Head of caudate nucleus (tissue), 42 donors: ENCODE measurements at regions not wholly inside any gene's neighbourhood (a gene's known extent, or its start where the extent isn't known, plus 50 kb on each side); places are given as distances from the start of the nearest gene placed in this dataset.

Experiments
- DNase-seq, 42 donors: peaks; one replicate each; pipeline versions ENCODE4 v3.0.0 to v3.0.0-alpha.2; 2020 to 2021; ENCODE audit warnings: mixed read lengths in 7 of 42
- intact Hi-C: fragments of 100-400 bp; cut with DNase I; formaldehyde crosslinking; loops from one replicate; pipeline ENCODE4 v1.15.0; 2022

DNA sequence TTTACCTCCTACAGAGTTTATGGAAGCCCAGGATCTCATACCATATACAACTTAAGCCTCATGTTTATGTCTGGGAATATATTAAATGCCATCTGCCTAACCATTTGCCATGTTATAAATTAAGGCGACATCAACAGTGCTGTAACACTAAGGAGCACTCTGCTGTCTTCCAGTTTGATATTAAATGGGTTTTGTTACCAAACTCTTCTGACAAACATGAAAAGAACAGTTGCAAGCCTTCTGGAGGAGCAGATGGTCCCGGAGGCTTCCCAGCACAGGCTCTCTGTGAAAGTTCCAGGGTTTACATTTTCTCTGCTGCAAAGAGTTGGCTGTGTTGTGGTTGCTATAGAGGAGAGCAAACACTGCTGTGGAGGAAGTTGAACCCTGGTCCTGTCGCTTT, 545.3 kb upstream of the SALL1 start:
- no peak for DNase-seq
- intact Hi-C loops = no loop called here

- intact Hi-C loops = no loop called here
These were observed 540.0 kb upstream of the SALL1 start for GRCh38 chr16:51691109-51691508.

GRCh38 chr16:51685498-51685897, 534.4 kb upstream of the SALL1 start:
- intact Hi-C loops = no loop called here
- DNase-seq = no peak

More at GRCh38 chr16:51691109-51691508, 540.0 kb upstream of the SALL1 start:
- DNase-seq = no peak

DNA sequence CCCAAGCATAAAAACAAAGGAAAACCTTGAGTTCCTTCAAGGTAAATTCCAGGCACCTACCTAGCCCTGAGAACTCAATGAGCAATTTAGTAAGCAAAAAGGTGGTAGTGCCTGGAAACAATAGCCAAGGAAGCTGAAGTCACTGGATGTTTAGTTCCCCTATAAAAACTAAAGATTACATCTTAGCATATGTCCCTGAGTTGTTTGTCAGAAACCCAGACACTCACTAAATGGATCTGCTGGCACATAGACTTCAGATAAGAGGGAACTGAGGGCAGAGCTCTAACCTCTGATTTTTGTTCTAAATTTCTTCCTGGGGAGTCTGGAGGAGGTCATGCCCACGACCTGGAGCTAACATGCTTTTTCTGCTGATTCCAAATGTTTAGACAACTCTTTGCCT, 532.8 kb upstream of the SALL1 start:
- no peak for DNase-seq
- intact Hi-C loops = no loop called here

DNA sequence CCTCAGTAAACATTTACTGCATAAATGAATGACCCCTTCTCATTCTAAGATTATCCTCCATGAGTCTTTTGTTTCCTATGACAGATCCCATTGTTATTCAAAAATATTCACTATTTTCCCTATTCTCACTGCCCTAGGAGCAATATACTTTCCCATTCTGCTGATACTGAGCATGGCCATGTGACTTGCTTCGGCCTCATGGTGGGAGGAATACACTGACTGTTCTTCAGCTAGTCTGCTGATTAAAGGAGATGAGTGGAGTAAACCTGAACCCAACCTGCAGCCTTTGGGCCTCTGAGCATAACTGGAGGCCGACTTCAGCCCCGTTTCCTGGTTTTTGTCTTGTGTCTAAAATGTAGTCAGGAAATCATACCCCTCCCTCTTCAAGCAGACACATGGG, 531.8 kb upstream of the SALL1 start:
- DNase-seq = no peak
- intact Hi-C loops = no loop called here

DNA sequence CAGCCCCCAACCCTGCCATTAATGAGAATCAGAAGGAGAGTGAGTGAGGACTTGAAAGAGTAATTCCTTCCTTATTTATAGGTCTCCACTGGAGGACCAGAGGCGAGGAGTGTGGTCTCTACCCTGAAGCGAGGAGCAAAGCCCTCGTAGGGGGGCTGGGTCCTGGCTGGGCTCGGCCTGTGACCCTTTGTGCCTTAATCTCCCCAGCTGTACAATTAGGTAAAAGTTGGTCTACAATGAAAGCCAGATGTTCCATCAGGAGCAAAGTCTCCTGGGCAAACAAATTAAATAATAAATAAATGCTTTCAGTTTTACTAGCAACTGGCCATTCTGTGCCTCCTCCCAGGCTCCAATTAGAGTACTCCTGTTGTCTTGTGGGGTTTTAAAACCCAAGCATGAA, 523.5 kb upstream of the SALL1 start:
- no peak for DNase-seq
- intact Hi-C loops = no loop called here

DNA sequence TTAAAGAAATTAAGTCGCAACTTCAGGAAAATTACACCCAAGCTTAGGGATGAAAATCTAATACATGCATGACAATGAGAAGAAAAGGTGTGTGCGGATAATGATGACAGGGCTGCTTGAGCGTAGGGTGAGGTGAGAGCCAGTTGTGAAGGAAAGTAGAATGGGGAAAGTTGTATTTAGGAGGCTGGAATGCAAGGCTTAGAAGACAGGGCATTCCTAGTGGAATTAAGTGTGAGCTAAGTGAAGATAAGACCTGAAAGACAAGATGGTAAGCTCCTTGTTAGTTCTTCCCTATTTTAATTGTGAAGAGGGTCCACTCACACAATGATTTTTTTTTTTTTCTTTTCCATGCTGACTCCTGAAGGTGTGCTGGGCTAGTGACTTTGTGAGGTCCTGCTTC, 519.5 kb upstream of the SALL1 start:
- intact Hi-C loops = no loop called here
- no peak for DNase-seq

DNA sequence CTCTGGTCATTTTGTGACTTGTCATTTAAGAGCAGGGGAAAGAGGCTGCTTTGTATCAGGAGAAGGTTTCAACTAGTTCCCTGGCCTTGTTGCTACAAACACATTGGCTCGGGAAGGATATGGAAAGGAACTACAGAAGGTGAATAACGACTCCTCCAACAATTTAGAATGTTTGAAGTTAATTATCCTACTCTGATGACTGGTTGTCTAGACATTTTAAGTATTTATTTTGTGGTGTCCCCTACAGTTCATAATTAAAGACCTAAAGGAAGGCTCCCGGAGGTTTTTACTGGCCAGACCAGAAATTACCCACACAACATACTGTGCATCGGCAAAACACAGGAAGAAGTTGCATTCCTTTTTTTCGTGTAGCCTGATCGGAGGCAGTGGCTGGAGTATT, 515.8 kb upstream of the SALL1 start:
- DNase-seq = no peak
- intact Hi-C loops = no loop called here

DNA sequence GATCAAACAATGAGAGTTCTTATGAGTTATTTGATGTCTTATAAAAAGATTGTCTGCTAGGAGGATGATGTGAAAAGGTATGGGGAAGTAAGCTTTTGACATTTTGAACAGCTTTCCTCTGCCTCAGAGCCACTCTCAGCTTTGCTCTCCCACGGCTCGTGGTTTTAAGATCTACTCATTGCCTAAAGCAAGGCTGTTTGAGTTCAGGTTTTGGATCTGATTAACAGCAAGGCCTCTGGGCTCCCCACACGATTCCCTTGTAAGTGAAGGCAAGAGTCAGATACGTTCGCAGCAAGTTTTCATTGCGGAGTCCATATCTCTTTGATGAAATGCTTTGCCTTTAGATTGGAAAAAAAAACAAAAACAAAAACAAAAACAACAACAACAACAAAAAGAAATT, 515.0 kb upstream of the SALL1 start:
- intact Hi-C loops = no loop called here
- DNase-seq = no peak

- intact Hi-C loops = no loop called here
- DNase-seq = no peak
These were observed 514.4 kb upstream of the SALL1 start for GRCh38 chr16:51665436-51665998.

DNA sequence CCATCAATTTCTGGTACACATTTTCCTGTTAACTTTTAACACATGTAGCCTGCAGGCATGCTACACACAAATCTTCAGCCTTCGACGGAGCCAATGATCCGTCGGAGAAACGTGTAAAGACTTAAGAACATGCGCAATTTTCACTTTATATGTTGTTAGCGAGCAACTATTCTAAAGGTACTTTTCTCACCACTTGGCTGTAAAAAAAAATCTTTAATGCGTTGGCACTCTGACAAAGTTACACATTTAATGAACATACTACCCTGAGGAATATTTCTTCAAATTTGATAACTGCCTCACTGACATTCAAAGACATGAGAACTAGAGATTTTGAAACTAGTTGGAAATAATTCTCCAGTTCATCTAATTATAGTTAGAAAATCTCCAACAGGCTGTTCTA, 507.5 kb upstream of the SALL1 start:
- no peak for DNase-seq
- intact Hi-C loops = no loop called here

DNA sequence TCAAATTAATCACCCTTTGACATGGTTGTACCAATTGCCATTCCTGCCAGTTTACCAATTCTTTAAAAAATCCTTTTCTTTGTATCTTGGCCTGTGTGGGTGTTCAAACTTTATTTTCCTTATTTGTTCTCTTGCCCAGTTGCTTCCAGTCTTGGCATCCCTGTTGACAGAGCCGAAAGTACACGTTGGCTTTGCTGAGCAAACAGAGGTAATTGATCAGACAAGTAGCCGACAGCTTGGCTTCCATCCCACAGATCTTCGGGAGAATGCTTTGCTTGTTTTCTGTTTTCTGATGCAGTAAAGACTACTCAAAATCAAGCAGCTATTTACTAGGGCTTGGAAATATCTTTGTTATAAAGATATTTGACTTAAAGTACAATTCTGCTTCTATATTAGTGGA, 506.8 kb upstream of the SALL1 start:
- DNase-seq = peak in 7 of 42 donors; percentile 7 to 61 (median 17)
- intact Hi-C loops = no loop called here

DNA sequence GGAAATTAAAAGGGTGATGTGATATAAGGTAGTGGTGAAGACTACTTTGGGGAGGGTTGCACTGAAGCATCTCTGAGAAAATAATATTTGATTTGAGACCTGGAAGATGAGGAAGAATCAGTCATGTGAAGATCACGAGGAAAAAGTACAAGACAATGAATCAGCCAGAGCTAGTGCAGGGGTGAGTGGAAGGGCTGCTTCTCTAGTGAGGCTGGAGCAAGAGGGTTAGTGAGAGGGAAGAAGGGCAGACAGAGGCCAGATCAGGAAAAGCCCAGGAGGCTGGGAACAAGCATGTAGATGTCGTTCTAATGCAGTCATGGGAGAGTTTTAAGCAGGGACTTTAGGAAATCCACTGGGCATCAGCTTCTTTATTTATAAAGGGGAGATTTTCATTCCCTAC, 504.2 kb upstream of the SALL1 start:
- DNase-seq = no peak
- intact Hi-C loops = no loop called here

- peak in 39 of 42 donors; percentile 12 to 63 (median 34) for DNase-seq
- intact Hi-C loops = no loop called here
These were observed 500.0 kb upstream of the SALL1 start for GRCh38 chr16:51651061-51651466.

DNA sequence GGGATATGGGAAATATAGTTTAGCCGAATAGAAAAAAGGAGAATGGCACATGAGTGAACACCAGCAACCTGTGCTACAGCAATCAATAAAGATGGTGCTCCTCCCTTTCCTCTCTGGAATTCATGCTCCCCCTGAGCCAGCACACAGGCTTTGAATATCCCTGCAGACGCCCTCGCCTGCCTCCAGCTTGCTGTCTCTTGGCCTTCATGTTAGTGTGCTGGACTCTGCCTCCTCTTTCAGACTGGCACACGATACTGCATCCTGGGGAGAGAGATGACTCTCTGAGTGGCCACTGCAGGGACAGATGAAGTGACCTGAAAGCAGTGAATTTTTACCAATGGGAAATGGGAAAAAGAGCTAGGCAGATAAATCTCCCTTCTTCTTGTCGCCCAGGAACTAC, 498.6 kb upstream of the SALL1 start:
- DNase-seq = no peak
- intact Hi-C loops = no loop called here

DNA sequence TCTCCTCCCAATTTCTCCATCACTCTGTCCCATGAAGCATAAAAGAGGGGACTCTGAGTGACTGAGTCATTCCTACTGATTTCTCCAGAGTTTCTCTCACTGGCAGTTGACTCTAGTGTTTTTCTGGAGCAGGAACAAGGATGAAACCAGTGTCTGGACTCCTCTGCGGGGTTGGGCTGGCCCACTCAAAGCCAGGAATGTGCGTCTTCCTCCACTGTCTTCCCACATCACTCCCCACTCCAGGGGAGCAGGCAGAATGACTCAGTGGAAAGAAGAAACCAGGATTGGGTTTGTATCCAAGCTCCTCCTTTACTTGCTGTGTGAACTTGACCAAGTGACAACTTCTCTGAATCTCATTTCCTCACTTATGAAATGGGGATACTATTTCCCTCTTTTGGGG, 497.5 kb upstream of the SALL1 start:
- DNase-seq = no peak
- intact Hi-C loops = no loop called here

GRCh38 chr16:51641191-51641765, 490.2 kb upstream of the SALL1 start:
- DNase-seq = no peak
- intact Hi-C loops = no loop called here

DNA sequence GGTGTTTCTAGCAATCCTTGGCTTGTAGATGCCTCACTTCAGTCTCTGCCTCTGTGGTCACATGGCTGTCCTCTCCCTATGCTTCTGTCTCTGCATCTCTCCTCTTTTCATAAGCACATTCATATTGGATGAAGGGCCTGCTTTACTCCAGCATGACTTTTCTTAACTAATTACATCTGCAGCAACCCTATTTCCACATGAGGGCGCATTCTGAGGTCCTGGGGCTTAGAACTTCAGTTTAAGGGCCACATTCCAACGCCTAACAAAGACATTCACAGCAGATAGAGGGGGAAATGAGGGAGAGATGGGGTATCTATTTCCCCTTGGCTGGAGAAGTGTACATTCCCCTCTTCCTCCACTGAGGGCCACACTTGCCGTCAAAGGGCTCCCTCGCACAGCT, 489.1 kb upstream of the SALL1 start:
- DNase-seq = no peak

DNA sequence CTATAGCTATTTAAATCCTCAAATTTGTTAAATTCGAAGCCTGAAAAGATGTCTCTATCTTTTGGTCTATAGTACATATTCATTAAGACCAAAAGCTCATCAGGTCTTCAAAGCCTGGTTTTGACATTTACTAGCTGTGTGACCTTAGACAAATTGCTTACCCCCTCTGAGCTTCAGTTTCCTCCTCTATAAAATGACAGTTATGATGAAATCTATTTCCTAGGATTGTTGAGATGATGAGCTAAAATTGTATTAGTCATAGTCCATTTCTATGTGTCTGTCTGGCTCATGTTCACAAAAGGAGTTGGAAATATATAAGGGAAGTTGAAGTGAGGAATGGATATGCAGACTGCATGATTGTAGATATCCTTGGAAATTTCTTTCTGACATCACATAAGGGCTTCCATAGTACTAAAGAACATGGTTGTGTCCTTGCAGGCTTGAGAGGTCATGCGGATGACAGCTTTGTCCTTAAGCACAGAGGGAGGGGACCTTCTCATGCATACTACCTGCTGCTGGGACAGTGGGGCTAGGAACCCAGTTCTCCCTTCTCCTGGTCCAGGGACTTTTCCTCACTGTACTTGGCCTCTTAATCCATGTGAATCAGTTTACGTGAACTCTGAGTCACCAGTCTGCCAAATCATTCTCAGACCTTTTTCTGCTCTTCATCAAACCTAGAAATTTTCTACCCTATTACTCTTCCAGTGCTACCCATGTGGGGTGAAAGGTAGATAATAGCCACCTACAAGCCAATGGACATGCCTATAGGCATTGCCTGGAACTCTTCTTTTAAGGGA, 487.5 kb upstream of the SALL1 start:
- no peak for DNase-seq
- intact Hi-C loops = no loop called here

More for the DNA sequence above, 489.1 kb upstream of the SALL1 start:
- intact Hi-C loops = no loop called here

DNA sequence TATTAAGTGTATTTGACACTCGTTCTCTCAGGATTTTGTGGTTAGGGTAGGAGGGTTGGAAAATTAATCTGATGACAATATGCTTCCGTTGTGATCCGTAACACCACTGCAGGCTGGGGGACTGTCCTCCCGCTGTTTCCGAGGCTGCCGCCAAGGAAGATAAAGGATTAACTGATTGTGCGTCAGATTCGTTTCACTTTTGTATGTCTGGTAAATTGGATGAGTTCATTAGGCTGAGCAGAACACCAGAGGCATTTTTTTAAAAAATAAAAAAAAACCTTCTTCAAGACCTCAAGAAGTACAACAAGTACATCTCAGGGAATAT, 486.7 kb upstream of the SALL1 start:
- intact Hi-C loops = no loop called here
- no peak for DNase-seq
